CD4-positive, alpha-beta T cell treated with Interleukin-1 beta for 1 hour (primary cell): ENCODE measurements at regions not wholly inside any gene's neighbourhood (a gene's known extent, or its start where the extent isn't known, plus 50 kb on each side); places are given as distances from the start of the nearest gene placed in this dataset.

Source experiments
- DNase-seq, 2 donors: peaks; one replicate each; pipeline ENCODE4 v3.0.0-alpha.2; 2020 to 2022

DNA sequence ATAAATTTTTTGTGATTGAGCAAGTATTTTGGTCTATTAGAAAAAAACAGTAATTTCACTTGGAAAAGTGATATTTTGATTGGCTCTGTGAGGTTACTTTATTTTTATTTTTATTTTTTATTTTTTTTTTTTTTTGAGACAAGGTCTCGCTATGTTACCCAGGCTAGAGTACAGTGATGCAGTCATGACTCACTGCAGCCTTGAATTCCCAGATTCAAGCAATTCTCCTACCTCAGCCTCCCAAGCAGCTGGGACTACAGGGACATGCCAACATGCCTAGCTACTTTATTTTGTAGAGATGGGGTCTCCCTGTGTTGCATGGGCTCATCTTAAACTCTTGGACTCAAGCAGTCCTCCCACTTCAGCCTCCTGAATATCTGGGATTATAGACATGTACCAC, 60.9 kb upstream of the MGAT5 start:
- no peak for DNase-seq

DNA sequence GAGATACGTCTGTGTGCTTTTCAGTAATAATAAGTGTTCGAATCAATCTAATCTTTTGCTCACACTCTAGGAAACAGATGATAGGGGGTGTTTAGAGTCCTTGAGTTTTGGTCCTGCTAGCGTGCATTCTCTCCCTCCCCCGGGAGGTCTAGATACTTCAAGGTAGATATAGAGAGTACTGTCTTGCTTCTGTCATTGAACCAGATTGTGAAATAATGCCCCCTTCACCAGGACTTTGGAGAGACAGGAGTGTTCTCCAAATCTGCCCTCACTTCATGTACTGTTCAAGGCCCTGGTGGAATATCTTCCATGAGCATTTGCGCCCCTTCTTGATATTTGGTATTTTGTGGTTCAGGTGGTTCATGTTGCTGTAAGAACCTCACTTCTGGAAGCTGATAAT, 59.4 kb upstream of the MGAT5 start:
- no peak for DNase-seq

DNA sequence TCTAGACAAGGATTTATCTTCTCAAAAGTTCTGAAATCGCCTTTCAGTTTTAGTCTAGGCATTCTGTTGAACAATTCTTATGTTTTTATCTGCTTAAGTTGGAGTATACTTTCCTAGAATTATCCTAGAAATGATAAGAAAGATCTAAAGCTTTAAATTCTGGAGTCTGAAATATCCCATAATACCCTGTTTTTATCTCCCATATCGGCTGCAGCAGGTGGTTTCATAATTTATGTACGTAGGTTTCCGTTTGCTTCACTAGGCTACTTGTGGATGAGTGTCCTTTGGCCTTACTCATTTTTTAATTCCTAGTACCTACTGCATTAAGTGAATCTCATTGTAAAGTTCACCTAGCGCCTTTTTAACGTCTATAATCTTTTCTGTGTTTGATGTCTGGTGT, 58.5 kb upstream of the MGAT5 start:
- no peak for DNase-seq

GRCh38 chr2:134197445-134197844, 56.4 kb upstream of the MGAT5 start:
- DNase-seq: no peak

DNA sequence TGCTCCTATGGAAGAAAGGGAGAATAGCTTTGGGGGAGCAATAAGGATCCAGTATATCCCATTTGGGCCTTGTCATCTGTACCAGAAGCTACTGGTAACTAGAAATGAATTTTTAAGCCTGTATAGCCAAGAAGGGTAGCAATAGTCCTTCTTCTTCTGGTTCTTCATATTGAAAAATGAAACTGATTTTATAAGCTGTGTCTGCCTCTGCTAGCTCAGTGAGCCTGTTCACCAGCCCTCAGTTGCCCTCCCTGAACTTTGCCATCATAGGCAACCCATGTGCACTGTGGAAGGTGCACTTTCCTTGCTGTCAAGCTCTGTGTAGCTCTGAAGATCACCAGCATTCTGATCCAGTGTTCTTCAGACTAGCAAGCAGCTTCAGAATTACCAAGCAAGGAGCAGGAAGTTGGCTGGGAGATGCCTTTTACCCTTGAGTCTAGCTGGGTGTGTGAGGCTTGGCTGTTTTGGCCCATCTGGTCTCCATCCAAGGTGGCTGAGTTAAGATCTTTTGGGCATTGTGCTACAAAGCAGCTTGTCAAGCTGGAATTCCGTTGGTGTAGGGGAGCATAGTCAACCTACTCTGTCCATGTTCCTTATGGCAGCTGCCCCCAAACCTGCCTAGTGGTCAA, 55.8 kb upstream of the MGAT5 start:
- DNase-seq: no peak

DNA sequence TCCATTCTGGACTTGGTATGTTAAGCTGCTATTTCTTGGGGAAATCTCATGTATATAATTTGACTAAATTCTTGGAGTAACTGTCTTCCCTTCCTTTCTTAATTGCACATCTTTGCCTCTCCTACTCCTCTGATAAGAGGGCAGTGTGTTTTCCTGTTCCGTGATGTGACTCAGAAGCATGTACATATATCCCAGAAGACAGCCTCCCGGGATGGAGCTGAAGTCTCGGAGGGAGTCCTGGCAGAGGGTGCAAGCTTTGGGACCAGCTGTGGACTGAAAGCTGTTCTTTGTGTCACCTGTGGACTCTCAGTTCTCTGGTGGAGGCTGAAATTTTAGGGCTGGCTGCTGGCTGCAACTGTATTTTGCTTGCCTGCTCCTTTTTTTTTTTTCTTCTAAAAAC, 54.7 kb upstream of the MGAT5 start:
- no peak for DNase-seq

- no peak for DNase-seq
Observed at GRCh38 chr2:134200036-134200618, 53.7 kb upstream of the MGAT5 start.

DNA sequence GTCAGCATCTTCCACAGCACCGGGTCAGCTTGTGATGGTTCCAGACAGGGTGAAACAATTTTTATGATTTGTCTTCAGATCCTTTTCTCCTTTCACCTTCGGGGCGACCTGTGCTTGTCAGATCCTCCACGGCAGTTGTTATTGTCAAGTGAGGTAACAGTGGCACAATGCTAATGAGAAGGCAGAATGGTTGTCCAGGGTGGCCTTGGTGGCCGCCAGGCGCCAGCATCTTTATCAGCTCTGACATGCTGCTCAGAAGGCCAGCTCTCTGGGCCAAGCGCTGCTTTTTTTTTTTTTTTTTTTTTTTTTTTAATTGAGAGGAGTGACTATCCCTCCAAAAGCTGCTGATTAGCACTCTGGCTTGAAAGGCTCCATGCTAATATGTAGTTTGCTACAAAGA, 52.3 kb upstream of the MGAT5 start:
- no peak for DNase-seq

DNA sequence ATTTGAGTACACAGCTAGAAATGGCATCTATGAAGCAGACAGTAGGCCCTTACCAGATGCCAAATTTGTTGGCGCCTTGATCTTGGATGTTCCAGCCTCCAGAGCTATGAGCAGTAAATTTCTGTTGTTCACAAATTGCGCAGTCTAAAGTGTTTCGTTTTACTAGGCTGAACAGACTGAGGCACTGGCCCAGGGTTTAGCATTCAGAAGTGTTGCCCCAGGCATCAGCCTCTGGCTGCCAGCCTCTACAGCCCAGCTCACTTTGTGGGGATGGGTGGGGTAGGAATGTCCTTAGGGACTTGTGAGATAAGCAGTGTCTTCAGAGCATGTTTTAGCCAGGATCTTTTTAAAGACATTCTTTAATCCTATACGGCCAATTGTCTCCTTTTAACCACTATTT, 51.5 kb upstream of the MGAT5 start:
- DNase-seq: no peak

- no peak for DNase-seq
Observed at GRCh38 chr2:134203175-134203574, 50.7 kb upstream of the MGAT5 start.
